GM21786 (cell line): ENCODE measurements at regions not wholly inside any gene's neighbourhood (a gene's known extent, or its start where the extent isn't known, plus 50 kb on each side); places are given as distances from the start of the nearest gene placed in this dataset.

Experiments
- ATAC-seq: cut with Tn5 transposase; IDR thresholded peaks from one replicate; pipeline ENCODE4 v1.9.1; 2021; ENCODE audit not compliant: unreplicated experiment

GRCh38 chr12:126858560-126858959 lies 1408.4 kb upstream of the TMEM132C start:
- ATAC-seq = no peak

GRCh38 chr12:126860210-126860609 lies 1406.8 kb upstream of the TMEM132C start:
- no peak for ATAC-seq

GRCh38 chr12:126862500-126862899 lies 1404.5 kb upstream of the TMEM132C start:
- no peak for ATAC-seq

GRCh38 chr12:126869644-126870043 lies 1397.3 kb upstream of the TMEM132C start:
- ATAC-seq = no peak

- no peak for ATAC-seq
These were observed 1393.3 kb upstream of the TMEM132C start for GRCh38 chr12:126873701-126874100.

GRCh38 chr12:126874427-126875026 lies 1392.4 kb upstream of the TMEM132C start:
- ATAC-seq = peak; percentile 86

GRCh38 chr12:126879842-126880241 lies 1387.1 kb upstream of the TMEM132C start:
- no peak for ATAC-seq

- no peak for ATAC-seq
These were observed 1383.3 kb upstream of the TMEM132C start for GRCh38 chr12:126883697-126884096.

GRCh38 chr12:126889501-126889900 lies 1377.5 kb upstream of the TMEM132C start:
- ATAC-seq = no peak

GRCh38 chr12:126890097-126890496 lies 1376.9 kb upstream of the TMEM132C start:
- no peak for ATAC-seq

GRCh38 chr12:126891789-126892188 lies 1375.2 kb upstream of the TMEM132C start:
- ATAC-seq = no peak

GRCh38 chr12:126895951-126896913 lies 1370.7 kb upstream of the TMEM132C start:
- no peak for ATAC-seq

- no peak for ATAC-seq
These were observed 1369.9 kb upstream of the TMEM132C start for GRCh38 chr12:126897102-126897501.

GRCh38 chr12:126897778-126898177 lies 1369.2 kb upstream of the TMEM132C start:
- no peak for ATAC-seq

GRCh38 chr12:126898562-126898961 lies 1368.4 kb upstream of the TMEM132C start:
- no peak for ATAC-seq

- no peak for ATAC-seq
These were observed 1366.8 kb upstream of the TMEM132C start for GRCh38 chr12:126899926-126900792.

- no peak for ATAC-seq
These were observed 1363.7 kb upstream of the TMEM132C start for GRCh38 chr12:126903027-126903876.

GRCh38 chr12:126905752-126906151 lies 1361.2 kb upstream of the TMEM132C start:
- ATAC-seq = no peak

GRCh38 chr12:126907900-126908764 lies 1358.8 kb upstream of the TMEM132C start:
- ATAC-seq = no peak
